HG03097 (cell line): ENCODE measurements at regions not wholly inside any gene's neighbourhood (a gene's known extent, or its start where the extent isn't known, plus 50 kb on each side); places are given as distances from the start of the nearest gene placed in this dataset.

Experiments
- ATAC-seq: cut with Tn5 transposase; IDR thresholded peaks from one replicate; pipeline ENCODE4 v1.9.1; 2021; ENCODE audit not compliant: unreplicated experiment, low FRiP score

- ATAC-seq = no peak
Measured at GRCh38 chr5:129306725-129307124, 153.4 kb upstream of the ADAMTS19 start.

GRCh38 chr5:129322968-129323367 is 137.1 kb upstream of the ADAMTS19 start:
- ATAC-seq = no peak

GRCh38 chr5:129341306-129341705 is 118.8 kb upstream of the ADAMTS19 start:
- ATAC-seq = no peak

- no peak for ATAC-seq
Measured at GRCh38 chr5:129342796-129343195, 117.3 kb upstream of the ADAMTS19 start.

GRCh38 chr5:129345213-129345924 is 114.7 kb upstream of the ADAMTS19 start:
- no peak for ATAC-seq

- no peak for ATAC-seq
Measured at GRCh38 chr5:129356846-129357245, 103.3 kb upstream of the ADAMTS19 start.

GRCh38 chr5:129358069-129358468 is 102.0 kb upstream of the ADAMTS19 start:
- no peak for ATAC-seq

- no peak for ATAC-seq
Measured at GRCh38 chr5:129359450-129359849, 100.6 kb upstream of the ADAMTS19 start.

GRCh38 chr5:129361441-129362025 is 98.6 kb upstream of the ADAMTS19 start:
- no peak for ATAC-seq

- ATAC-seq = no peak
Measured at GRCh38 chr5:129362456-129362855, 97.6 kb upstream of the ADAMTS19 start.

GRCh38 chr5:129363991-129364390 is 96.1 kb upstream of the ADAMTS19 start:
- no peak for ATAC-seq

GRCh38 chr5:129367883-129368282 is 92.2 kb upstream of the ADAMTS19 start:
- ATAC-seq = no peak

- no peak for ATAC-seq
Measured at GRCh38 chr5:129372025-129372424, 88.1 kb upstream of the ADAMTS19 start.

- ATAC-seq = no peak
Measured at GRCh38 chr5:129377504-129377903, 82.6 kb upstream of the ADAMTS19 start.

GRCh38 chr5:129378961-129379360 is 81.1 kb upstream of the ADAMTS19 start:
- ATAC-seq = no peak

- no peak for ATAC-seq
Measured at GRCh38 chr5:129379406-129379805, 80.7 kb upstream of the ADAMTS19 start.

GRCh38 chr5:129382921-129383672 is 77.0 kb upstream of the ADAMTS19 start:
- ATAC-seq = no peak

- no peak for ATAC-seq
Measured at GRCh38 chr5:129384193-129384592, 75.9 kb upstream of the ADAMTS19 start.

- no peak for ATAC-seq
Measured at GRCh38 chr5:129384736-129385135, 75.4 kb upstream of the ADAMTS19 start.

GRCh38 chr5:129387944-129388343 is 72.2 kb upstream of the ADAMTS19 start:
- ATAC-seq = no peak

- ATAC-seq = no peak
Measured at GRCh38 chr5:129392681-129393080, 67.4 kb upstream of the ADAMTS19 start.

GRCh38 chr5:129395247-129395646 is 64.9 kb upstream of the ADAMTS19 start:
- ATAC-seq = no peak
